Cardiac fibroblast (primary cell): ENCODE measurements at regions not wholly inside any gene's neighbourhood (a gene's known extent, or its start where the extent isn't known, plus 50 kb on each side); places are given as distances from the start of the nearest gene placed in this dataset.

Experiments
- DNase-seq, 2 donors: peaks; one replicate each; pipeline versions ENCODE4 v3.0.0 to v3.0.0-alpha.2; 2010; ENCODE audit warnings: low read depth in 2 of 2
- H3K4me3 ChIP-seq, 2 donors: replicated peaks in 1 of 2; 1 replicate in 1 of 2; 2 replicates in 1 of 2; pipeline ENCODE4 v1.5.1; 2011; ENCODE audit warnings: low read depth in 2 of 2, low read length in 2 of 2, mild to moderate bottlenecking in 2 of 2, moderate library complexity in 1 of 2
- TF ChIP-seq, protein P1 (sequence below): IDR thresholded peaks from one replicate; pipeline ENCODE4 v1.5.1; 2011; ENCODE audit warnings: low read depth, mild to moderate bottlenecking, low read length, inconsistent platforms

GRCh38 chr5:67478337-67478736 lies 281.7 kb upstream of the CD180 start:
- H3K4me3 ChIP-seq, result no peak overlapping the region
- TF ChIP-seq, protein P1, sequence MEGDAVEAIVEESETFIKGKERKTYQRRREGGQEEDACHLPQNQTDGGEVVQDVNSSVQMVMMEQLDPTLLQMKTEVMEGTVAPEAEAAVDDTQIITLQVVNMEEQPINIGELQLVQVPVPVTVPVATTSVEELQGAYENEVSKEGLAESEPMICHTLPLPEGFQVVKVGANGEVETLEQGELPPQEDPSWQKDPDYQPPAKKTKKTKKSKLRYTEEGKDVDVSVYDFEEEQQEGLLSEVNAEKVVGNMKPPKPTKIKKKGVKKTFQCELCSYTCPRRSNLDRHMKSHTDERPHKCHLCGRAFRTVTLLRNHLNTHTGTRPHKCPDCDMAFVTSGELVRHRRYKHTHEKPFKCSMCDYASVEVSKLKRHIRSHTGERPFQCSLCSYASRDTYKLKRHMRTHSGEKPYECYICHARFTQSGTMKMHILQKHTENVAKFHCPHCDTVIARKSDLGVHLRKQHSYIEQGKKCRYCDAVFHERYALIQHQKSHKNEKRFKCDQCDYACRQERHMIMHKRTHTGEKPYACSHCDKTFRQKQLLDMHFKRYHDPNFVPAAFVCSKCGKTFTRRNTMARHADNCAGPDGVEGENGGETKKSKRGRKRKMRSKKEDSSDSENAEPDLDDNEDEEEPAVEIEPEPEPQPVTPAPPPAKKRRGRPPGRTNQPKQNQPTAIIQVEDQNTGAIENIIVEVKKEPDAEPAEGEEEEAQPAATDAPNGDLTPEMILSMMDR, result no peak

GRCh38 chr5:67476995-67477394 lies 280.4 kb upstream of the CD180 start:
- TF ChIP-seq, protein P1, result no peak
- DNase-seq, result no peak
- no peak overlapping the region for H3K4me3 ChIP-seq

More at GRCh38 chr5:67478337-67478736, 281.7 kb upstream of the CD180 start:
- no peak for DNase-seq

DNA sequence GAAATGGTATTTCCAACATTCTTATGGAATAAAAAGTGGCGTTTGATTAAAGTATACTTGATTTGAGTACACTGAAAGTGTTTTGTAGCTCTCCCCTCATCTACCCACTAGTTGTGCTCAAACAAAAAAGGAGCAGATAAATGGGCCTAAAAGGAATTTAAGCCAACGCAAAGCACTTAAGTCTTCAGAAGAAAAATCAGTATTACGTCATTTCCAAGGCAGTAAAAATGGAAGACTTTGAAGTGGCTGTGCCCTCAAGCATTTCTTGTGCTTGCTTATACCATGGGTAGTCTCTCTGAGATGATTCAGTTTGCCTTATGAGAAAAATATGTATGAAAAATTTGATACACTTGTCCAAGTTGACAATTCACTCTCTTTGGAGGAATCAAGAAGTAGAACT lies 279.9 kb upstream of the CD180 start:
- H3K4me3 ChIP-seq, result no peak overlapping the region
- TF ChIP-seq, protein P1, result no peak
- no peak for DNase-seq

DNA sequence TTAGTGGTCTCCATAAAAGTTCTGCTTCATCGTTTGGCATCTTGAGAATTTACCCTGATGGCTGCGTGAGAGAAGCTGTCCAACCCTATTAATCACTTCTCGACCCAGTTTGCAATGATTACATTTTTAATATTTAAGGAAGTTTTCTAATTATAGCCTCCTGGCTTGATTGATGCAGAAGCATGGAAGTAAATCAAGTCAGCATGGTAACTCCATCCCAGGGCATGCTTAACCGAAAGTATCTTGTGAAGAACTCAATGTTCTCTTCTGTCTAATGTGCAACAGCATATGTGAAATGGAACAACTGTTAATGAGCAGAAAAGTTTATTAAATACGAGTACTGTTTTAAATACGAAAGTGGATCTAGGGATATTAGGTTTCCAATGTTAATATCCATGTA lies 278.9 kb upstream of the CD180 start:
- TF ChIP-seq, protein P1, result no peak
- no peak overlapping the region for H3K4me3 ChIP-seq
- DNase-seq, result no peak

DNA sequence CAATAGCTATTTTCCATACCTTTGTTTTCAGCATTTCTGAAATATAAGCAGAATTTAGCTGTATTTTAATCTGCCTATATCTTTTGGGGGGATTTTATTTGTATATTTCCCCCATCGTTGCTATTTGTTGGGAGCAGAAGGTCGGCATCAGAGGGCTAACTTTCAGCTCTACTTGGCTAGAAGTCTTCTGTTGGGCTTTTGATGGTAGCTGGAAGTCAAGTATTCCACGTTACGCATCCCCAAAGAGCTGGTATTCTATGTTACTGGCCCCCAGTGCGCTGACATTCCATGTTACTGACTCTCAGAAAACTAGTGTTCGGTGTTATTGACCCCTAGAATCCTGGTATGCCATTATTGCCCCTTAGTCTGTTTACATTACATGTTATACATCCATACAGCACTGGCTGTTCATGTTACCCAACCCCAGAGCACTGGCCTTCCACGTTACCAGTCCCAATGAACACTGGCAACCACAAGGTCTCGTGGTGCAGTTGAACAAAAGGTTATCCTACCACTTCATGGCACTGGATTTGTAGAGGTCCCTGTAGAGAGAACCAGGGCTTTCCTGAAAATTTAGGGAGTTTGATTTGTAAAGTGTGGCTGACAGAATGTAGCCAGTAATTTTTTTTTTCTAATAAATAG lies 278.1 kb upstream of the CD180 start:
- no peak overlapping the region for H3K4me3 ChIP-seq
- TF ChIP-seq, protein P1, result no peak
- DNase-seq, result no peak

DNA sequence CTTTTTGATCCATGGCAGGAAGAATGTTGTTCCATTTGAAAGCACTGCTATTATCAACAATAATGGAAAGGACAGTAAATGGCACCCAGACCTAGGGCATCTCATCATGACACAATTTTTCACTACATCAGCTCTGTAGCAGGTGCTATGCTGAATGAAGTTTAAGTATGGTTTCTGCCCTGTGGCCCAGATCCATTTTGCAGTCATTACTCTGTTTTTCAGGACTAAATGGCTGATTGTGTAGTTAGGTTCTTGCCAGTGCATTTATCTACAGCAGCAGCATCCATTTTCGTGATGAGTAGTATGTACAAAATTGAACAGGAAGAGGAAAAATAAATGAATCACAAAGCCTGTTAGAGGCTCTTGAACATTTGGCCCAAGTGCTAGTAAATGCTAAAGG lies 270.5 kb upstream of the CD180 start:
- TF ChIP-seq, protein P1, result no peak
- DNase-seq, result peak in 1 of 2 donors; percentile 10
- no peak overlapping the region for H3K4me3 ChIP-seq
